ENCODE measurements at regions not wholly inside any gene's neighbourhood (a gene's known extent, or its start where the extent isn't known, plus 50 kb on each side); places are given as distances from the start of the nearest gene placed in this dataset.

DNA sequence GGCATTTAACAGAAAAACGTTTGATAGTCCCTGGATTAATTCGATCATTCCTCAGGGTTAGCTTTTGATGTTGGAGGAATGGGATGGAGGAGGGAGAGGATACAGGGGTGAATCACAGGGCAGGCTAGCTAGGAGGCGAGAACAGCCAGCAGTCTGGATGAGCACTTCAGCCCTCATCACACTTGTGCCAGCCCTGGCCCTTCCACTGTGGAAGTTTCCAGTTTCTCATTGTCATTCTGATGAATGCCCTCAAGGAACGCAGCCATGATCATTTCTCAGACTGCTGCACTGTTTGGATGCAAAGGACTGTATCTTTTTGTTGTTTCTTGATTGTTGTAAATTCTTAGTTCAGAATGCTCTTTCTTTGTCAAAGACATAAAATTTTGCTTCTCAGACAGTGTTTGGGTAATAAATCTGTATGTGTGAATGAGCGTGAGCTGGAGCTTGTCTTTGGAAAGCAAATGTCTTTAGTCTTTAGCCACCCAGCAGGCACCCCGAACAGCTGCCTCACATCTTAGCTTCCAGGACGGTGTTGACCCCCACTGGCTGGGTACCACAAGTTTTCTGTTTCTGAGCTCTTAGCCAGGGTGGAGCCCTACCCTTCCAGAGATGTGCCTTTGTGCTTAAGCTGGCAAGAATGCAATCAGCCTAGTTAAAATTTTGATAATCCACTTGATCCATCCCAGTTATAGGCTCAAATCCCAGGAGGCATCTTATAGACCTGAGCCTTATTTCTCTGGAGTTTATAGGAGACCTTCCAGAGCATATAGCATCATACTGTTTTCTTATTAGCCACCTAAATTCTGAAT, 121.1 kb downstream of the PDCD6IP start:
- H3K27me3 Mint-ChIP-seq, result no peaks in the 10 kb centered on the region
- no peaks in the 10 kb centered on the region for H3K4me1 Mint-ChIP-seq (ENCODE audit: low read depth)
- no peak overlapping the region for H3K27ac Mint-ChIP-seq
- no peaks in the 10 kb centered on the region for H3K9me3 Mint-ChIP-seq
- no peak overlapping the region for H3K4me3 Mint-ChIP-seq
- no peaks in the 10 kb centered on the region for H3K36me3 Mint-ChIP-seq (ENCODE audit: low read depth)

- H3K4me3 Mint-ChIP-seq, result no peak overlapping the region
- no peaks in the 10 kb centered on the region for H3K9me3 Mint-ChIP-seq
- H3K36me3 Mint-ChIP-seq (ENCODE audit: low read depth), result no peaks in the 10 kb centered on the region
- H3K27me3 Mint-ChIP-seq, result no peaks in the 10 kb centered on the region
- H3K27ac Mint-ChIP-seq, result no peak overlapping the region
- no peaks in the 10 kb centered on the region for H3K4me1 Mint-ChIP-seq (ENCODE audit: low read depth)
Observed at GRCh38 chr3:33920511-33920910, 122.1 kb downstream of the PDCD6IP start.

DNA sequence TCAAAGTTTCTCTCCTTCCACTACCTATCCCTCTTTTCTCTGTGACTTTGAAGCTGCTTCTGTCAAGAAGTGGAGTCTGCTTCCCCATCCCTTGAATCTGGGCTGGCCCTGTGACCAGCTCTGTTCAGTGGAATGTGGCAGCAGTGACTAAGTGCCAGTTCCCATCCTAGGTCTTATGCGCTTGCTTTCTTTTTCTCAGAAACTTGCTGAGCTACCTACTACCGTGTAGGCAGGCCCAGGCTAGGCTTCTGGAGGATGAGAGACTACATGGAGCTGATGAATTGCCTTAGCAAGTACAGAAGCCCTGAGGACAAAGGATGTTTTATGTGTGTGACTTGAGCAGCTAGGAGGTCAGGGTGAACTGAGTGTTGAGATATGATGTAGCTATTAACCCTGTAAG, 123.2 kb downstream of the PDCD6IP start:
- Mint-ChIP-seq H3K36me3 (ENCODE audit: low read depth) (no peaks in the 10 kb centered on the region), H3K27me3 (no peaks in the 10 kb centered on the region), H3K9me3 (no peaks in the 10 kb centered on the region), H3K27ac (no peak overlapping the region), H3K4me1 (ENCODE audit: low read depth) (no peaks in the 10 kb centered on the region), H3K4me3 (no peak overlapping the region)

DNA sequence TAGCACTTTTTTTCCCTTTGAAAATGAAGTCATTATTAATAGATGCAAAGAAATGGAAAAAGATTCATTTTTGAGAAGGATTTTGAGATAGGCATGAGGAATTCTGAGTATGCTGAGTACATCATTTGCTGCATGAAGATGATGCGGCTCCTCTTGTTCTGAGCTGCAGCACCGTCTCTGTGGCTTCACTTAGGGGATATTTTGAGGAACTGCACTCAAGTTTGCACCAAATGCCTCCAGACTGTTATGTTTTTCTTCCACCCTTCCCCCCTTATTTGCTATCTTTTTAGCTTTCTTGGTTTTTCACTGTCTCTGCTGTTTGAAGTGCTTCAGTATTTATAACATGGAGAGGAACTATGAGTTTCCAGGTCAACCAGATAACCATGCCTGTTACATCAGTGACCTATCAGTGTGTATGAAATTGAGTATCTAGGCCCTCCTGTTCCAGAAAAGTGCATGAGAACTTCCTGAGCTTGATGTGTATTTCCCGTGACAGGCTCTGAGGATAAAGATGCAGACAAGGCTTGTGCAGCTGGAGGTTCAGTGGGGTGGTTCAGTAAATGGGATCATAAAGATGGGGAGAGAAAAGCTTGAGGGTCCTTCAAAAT, 128.7 kb downstream of the PDCD6IP start:
- Mint-ChIP-seq H3K4me1 (ENCODE audit: low read depth) (no peaks in the 10 kb centered on the region), H3K27me3 (no peaks in the 10 kb centered on the region), H3K4me3 (no peak overlapping the region), H3K36me3 (ENCODE audit: low read depth) (no peaks in the 10 kb centered on the region), H3K27ac (no peak overlapping the region), H3K9me3 (no peaks in the 10 kb centered on the region)

DNA sequence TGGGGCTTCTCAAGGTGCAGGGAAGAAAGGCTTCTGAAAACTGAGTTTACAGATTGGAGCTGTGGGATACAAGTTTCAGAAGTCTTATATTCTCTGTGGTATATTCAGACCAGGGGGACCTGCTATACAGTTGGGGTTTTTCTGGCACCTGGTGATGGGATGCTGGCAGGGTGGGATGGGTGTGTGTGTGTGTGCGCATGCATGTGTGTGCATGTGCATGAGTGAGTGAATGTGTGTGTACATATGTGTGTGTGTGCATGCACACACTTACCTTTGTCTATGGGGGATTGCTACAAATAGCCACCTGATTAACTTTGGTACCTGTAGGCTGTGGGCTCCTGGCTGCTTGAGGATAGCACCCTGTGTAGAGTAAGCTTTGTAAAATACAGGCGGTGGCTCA, 131.4 kb downstream of the PDCD6IP start:
- Mint-ChIP-seq H3K27me3 (no peaks in the 10 kb centered on the region), H3K4me1 (ENCODE audit: low read depth) (no peaks in the 10 kb centered on the region), H3K36me3 (ENCODE audit: low read depth) (no peaks in the 10 kb centered on the region), H3K9me3 (no peaks in the 10 kb centered on the region), H3K27ac (no peak overlapping the region), H3K4me3 (no peak overlapping the region)

GRCh38 chr3:33931512-33931911, 133.1 kb downstream of the PDCD6IP start:
- Mint-ChIP-seq H3K9me3 (no peaks in the 10 kb centered on the region), H3K4me1 (ENCODE audit: low read depth) (no peaks in the 10 kb centered on the region), H3K27ac (no peak overlapping the region), H3K27me3 (no peaks in the 10 kb centered on the region), H3K4me3 (no peak overlapping the region), H3K36me3 (ENCODE audit: low read depth) (no peaks in the 10 kb centered on the region)

DNA sequence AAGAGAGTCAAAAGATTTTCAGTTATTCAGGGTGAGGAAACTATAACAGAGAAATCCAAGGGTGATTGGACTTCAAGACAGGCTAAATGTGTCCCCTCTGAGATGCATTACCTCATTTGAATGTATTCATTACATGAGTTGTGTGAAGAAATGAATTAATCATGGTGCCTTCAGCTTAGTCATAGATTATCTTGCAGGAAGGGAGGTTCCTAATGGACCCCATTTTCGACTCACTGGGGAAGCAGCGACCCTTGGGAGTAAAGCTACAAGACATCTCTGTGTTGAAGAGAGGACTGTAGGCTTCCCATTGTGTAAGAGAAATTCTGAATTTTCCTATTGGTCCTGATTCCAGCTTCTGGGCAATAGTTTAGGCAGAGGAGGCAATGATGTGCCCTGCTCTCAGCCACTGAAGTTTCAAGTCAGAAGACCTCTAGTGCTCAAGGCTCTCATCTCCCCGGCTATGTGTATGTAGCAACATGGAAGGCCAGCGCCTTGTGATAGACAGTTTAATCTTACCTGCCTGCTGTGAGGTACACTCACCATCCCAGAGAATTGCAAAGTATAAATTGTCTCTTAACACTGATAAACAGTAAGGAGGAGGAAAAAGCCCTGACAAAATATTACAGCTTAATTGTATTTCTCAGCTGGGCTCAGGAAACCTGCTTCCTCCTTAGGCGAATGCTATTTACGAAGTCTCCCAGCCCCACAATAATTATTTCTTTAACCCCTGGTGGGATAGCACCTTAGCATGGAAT, 133.8 kb downstream of the PDCD6IP start:
- no peak overlapping the region for H3K27ac Mint-ChIP-seq
- no peaks in the 10 kb centered on the region for H3K9me3 Mint-ChIP-seq
- no peak overlapping the region for H3K4me3 Mint-ChIP-seq
- H3K36me3 Mint-ChIP-seq (ENCODE audit: low read depth), result no peaks in the 10 kb centered on the region
- H3K4me1 Mint-ChIP-seq (ENCODE audit: low read depth), result no peaks in the 10 kb centered on the region
- H3K27me3 Mint-ChIP-seq, result no peaks in the 10 kb centered on the region

- H3K9me3 Mint-ChIP-seq, result no peaks in the 10 kb centered on the region
- H3K4me1 Mint-ChIP-seq (ENCODE audit: low read depth), result peaks cover 16% of the 10 kb centered on the region
- peaks cover 9% of the 10 kb centered on the region for H3K27me3 Mint-ChIP-seq
- no peak overlapping the region for H3K27ac Mint-ChIP-seq
- H3K36me3 Mint-ChIP-seq (ENCODE audit: low read depth), result no peaks in the 10 kb centered on the region
- no peak overlapping the region for H3K4me3 Mint-ChIP-seq
Observed at GRCh38 chr3:33936171-33936920, 137.9 kb downstream of the PDCD6IP start.

GRCh38 chr3:33936921-33937525, 138.6 kb downstream of the PDCD6IP start:
- H3K9me3 Mint-ChIP-seq, result no peaks in the 10 kb centered on the region
- H3K27me3 Mint-ChIP-seq, result peaks cover 9% of the 10 kb centered on the region
- no peak overlapping the region for H3K27ac Mint-ChIP-seq
- H3K4me3 Mint-ChIP-seq, result no peak overlapping the region
- H3K36me3 Mint-ChIP-seq (ENCODE audit: low read depth), result no peaks in the 10 kb centered on the region
- H3K4me1 Mint-ChIP-seq (ENCODE audit: low read depth), result peaks cover 23% of the 10 kb centered on the region

DNA sequence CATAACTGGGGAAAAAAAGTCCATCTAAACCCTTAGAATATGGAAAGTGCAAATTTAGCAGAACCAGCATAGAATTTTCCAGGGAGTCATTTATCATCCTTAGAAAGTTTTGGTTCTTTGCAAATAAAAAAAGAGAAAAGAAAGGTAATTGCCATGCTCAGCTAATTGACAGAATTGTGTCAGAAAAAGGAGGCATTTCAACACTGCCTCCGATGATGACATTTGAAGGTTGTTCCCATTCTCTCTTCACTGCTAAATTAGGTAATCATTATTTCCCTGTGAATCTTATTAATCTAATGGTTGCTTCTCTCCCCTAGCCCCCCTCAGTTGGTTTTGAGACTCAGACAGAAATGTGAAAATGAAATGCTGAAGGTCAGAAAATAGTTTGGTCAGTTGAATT, 139.2 kb downstream of the PDCD6IP start:
- Mint-ChIP-seq H3K9me3 (no peaks in the 10 kb centered on the region), H3K27ac (no peak overlapping the region), H3K4me1 (ENCODE audit: low read depth) (peaks cover 29% of the 10 kb centered on the region), H3K36me3 (ENCODE audit: low read depth) (no peaks in the 10 kb centered on the region), H3K27me3 (peaks cover 9% of the 10 kb centered on the region), H3K4me3 (no peak overlapping the region)

DNA sequence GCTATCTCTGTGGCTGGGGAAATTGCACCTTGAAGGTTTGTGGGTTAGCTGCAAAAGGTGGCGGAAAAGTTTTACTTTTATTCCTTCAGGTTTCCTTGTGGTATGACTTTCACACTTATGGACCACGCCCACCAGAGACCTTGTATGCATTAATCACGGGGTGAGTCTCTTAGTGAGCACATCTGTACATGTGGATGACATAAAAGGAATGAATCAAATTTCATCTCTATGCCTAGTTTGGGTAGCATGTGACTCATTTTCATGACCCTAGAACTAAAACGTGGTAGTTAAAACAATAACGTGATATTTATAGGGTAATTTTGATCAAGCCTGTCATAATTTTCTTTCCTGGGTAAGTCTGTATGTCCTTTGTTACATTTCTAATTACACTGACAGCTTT, 141.7 kb downstream of the PDCD6IP start:
- peak overlapping the region; percentile 47 for H3K27ac Mint-ChIP-seq
- no peak overlapping the region for H3K4me3 Mint-ChIP-seq
- no peaks in the 10 kb centered on the region for H3K36me3 Mint-ChIP-seq (ENCODE audit: low read depth)
- peaks cover 9% of the 10 kb centered on the region for H3K27me3 Mint-ChIP-seq
- H3K4me1 Mint-ChIP-seq (ENCODE audit: low read depth), result peaks cover 32% of the 10 kb centered on the region
- no peaks in the 10 kb centered on the region for H3K9me3 Mint-ChIP-seq

DNA sequence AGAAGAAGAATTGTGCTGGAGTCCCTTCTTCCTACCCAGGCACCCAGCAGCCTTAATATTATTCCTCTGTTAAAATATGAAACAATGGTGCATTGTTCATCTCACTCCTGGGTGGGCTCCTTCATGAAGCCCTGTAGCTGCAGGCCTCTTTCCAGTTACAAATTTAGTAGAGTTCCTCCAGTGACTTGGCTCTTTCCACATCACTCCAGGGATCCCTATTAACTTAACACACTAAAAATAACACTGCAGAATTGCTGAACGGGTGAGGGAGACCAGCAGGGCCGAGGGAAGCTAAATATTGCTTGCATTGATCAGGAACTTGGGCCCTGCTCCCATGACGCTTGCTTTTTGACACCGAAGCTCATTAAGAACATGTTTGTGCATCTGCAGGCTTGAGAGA, 142.3 kb downstream of the PDCD6IP start:
- Mint-ChIP-seq H3K4me3 (no peak overlapping the region), H3K27ac (no peak overlapping the region), H3K9me3 (no peaks in the 10 kb centered on the region), H3K4me1 (ENCODE audit: low read depth) (peaks cover 32% of the 10 kb centered on the region), H3K36me3 (ENCODE audit: low read depth) (no peaks in the 10 kb centered on the region), H3K27me3 (peaks cover 9% of the 10 kb centered on the region)

DNA sequence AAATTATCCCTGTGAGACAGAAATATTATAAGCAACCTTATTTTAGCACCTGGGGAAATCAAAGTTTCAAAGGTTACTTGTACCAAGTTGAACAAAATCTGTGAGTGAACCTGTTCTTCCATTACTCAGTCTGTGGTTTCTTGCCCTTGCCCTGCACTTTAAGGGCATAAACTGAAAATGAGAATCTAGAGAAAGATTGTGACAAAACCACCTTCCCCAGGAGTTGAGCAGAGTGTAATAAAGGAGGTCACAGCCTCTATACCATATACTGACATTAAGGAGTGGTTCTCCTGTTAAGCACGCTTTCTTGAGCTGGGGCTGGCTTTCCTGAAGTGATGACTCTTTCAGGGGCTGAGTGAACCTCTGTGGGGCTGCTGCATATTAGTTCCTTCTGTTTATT, 143.4 kb downstream of the PDCD6IP start:
- H3K36me3 Mint-ChIP-seq (ENCODE audit: low read depth), result no peaks in the 10 kb centered on the region
- H3K9me3 Mint-ChIP-seq, result no peaks in the 10 kb centered on the region
- H3K4me1 Mint-ChIP-seq (ENCODE audit: low read depth), result peaks cover 32% of the 10 kb centered on the region
- no peak overlapping the region for H3K4me3 Mint-ChIP-seq
- peaks cover 9% of the 10 kb centered on the region for H3K27me3 Mint-ChIP-seq
- H3K27ac Mint-ChIP-seq, result no peak overlapping the region

DNA sequence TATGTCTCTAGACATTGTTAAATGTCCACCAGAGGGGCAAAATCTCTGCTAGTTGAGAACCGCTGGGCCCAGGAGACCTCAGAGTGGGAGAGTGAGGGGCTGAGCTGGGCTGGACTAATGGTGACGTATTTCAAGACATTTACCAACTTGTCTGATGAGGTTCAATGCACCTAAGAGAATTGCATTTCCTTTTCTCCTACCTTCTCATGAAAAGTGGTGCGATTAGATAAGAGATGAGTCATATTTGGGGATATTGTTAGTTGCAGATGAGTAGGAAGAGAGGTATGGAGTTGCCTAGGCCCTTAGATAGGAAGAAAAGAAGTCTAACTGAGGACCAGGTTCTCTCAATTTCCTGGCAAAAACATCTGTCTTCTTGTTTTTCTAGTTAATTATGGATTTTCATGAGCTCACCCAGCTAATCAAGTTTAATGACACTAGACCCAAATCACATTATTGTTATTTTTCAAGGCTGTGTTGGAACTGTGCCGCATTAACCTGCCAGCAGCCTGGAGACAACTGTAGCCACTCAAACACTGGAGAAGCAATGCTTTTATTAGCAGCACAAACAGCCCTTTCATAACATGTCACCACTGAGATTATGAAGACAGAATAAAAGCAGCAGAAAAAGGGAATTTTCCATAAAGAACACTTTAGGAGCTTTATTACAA, 144.2 kb downstream of the PDCD6IP start:
- Mint-ChIP-seq H3K4me3 (no peak overlapping the region), H3K36me3 (ENCODE audit: low read depth) (no peaks in the 10 kb centered on the region), H3K27me3 (peaks cover 7% of the 10 kb centered on the region), H3K4me1 (ENCODE audit: low read depth) (peaks cover 32% of the 10 kb centered on the region), H3K9me3 (no peaks in the 10 kb centered on the region), H3K27ac (no peak overlapping the region)

Data from stimulated activated naive CD8-positive, alpha-beta T cell treated with anti-CD3 and anti-CD28 coated beads, Interleukin-15, Interleukin-2, amounts not matched to agents 100 ng/mL and 50 ng/mL, for 24 hours (primary cell).